PC-9 (cell line): ENCODE measurements at regions not wholly inside any gene's neighbourhood (a gene's known extent, or its start where the extent isn't known, plus 50 kb on each side); places are given as distances from the start of the nearest gene placed in this dataset.

Experiments
- EZH2 ChIP-seq: fragments of 200-600 bp; sonication (generic); IDR thresholded peaks from 2 replicates; pipeline ENCODE4 v1.8.0; 2017; ENCODE audit warnings: antibody characterized with exemption, low read depth
- TF ChIP-seq, protein P1 (sequence below): fragments of 200-600 bp; sonication (generic); conservative IDR thresholded peaks from 2 replicates; pipeline ENCODE4 v1.6.1; 2017; ENCODE audit warnings: mixed run types, antibody characterized with exemption, mild to moderate bottlenecking, moderate library complexity

GRCh38 chr13:79097201-79097600 lies 308.9 kb downstream of the RBM26 start:
- TF ChIP-seq, protein P1, sequence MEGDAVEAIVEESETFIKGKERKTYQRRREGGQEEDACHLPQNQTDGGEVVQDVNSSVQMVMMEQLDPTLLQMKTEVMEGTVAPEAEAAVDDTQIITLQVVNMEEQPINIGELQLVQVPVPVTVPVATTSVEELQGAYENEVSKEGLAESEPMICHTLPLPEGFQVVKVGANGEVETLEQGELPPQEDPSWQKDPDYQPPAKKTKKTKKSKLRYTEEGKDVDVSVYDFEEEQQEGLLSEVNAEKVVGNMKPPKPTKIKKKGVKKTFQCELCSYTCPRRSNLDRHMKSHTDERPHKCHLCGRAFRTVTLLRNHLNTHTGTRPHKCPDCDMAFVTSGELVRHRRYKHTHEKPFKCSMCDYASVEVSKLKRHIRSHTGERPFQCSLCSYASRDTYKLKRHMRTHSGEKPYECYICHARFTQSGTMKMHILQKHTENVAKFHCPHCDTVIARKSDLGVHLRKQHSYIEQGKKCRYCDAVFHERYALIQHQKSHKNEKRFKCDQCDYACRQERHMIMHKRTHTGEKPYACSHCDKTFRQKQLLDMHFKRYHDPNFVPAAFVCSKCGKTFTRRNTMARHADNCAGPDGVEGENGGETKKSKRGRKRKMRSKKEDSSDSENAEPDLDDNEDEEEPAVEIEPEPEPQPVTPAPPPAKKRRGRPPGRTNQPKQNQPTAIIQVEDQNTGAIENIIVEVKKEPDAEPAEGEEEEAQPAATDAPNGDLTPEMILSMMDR: no peak
- TF ChIP-seq EZH2: no peak
